NCI-H1105 treated with DMSO at 0.1 percent for 48 hours (cell line): ENCODE measurements at regions not wholly inside any gene's neighbourhood (a gene's known extent, or its start where the extent isn't known, plus 50 kb on each side); places are given as distances from the start of the nearest gene placed in this dataset.
A peak's percentile ranks its signal among the peaks of the same experiment; 100 is the strongest.

ENCODE experiments used
- DNase-seq: peaks from one replicate; lab custom pipeline; 2025; lab: John Stamatoyannopoulos, UW

DNA sequence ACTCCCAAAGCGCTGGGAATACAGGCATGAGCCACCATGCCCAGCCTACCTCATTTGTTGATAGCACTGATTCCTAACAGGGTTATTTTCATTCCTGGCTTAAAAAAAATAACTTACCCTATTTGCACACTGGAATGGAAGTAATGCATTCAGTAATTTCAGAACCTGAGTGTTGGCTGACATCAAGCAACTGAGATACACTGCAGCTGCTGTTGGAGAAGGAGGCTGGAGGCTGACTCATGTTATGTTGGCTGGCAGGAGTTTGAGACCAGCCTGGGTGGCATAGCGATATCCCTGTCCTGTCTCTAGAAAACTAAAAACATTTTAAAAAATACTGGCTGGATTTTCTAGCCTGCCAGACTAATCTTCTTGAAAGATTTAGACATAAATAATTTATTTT lies 385.1 kb upstream of the MEX3C start:
- no peak for DNase-seq

DNA sequence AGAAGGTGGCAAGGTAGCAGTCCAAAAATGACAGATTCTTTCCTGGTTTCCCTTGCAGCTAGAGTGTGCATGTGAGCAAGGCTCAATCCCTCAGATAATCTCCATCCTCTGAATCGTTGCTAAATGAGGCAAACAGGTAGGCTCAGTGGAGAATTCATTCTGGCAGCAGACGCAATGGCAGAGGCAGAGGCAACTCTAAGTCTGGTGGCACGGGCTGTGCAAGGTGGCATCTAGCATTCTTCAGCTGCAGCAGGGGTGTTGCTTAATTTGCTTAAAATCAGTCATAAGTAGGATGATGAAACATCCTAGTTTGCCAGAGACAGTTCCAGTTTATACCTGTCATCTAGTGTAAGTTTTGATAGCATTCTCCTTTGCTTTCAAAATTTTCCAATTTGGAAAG lies 391.1 kb upstream of the MEX3C start:
- DNase-seq: no peak

DNA sequence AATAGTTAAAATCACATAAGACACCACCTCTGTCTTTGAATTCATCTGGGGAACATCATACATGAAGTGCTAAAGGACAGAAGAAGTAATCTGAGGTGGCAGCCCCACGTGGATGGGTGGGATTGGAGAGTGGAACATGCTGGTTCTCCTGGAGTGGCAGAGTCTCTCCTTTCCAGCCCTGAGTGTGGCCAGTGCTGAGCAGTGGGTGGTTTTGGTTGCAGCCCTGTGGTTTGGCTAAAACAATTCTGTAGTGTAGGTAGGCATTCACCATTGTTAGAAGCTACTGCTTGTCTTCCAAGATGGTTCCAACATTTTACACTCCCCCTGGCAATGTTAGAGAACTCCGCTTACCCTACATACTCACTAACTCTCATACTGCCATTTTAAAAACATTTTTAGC lies 396.4 kb upstream of the MEX3C start:
- DNase-seq: no peak

DNA sequence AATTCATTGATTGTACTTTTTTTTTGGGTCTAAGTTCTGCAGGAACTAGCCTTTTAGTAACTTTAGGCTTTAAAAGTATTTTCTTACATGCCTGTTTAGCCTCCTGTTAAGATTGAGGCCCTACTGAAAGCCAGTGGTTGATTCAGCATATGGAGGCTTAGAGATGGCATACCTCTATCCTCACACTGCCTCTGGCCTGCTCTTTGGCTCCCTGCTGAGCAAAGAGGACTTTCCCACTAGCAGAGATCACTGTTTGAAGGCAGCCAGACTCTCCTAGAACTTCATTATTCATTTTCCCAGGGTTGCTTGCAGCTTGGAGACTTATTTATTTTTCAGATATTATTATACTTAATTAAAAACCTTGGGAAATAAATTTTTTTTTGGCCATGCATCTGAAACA lies 405.6 kb upstream of the MEX3C start:
- DNase-seq: no peak

DNA sequence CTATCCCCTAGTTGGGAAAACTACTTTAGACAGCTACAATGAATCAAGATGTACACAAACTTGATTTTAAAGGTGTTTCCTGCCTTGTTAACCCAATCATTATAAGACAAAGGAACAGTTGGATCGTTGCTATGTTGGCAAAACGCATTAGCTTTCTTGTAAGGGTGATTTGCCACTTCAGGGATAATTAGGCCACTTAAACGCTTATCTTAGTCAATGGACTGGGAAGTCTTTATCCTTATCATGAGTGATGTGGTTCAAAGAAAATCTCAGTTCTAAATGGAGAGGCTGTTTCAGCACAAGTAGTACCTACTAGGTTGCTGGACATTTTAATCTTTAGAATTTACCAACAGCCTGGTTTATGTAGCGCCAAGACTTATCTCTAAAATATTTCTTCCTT lies 406.1 kb upstream of the MEX3C start:
- peak; percentile 77 for DNase-seq

DNA sequence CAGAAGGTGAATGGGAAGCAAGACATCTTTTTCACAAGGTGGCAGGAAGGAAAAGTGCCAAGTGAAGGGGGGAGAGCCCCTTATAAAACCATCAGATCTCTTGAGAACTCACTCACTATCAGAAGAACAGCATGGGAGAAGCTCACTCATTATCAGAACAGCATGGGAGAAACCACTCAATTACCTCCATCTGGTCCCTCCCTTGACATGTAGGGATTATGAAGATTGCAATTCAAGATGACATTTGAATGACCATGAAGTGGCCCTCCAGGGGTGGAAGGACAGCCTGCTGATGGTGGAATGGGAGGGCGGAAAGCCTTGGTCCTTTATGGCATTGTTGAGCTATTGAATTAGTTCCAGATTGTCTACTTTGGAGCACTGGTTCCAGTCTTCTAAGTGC lies 413.0 kb upstream of the MEX3C start:
- DNase-seq: no peak

DNA sequence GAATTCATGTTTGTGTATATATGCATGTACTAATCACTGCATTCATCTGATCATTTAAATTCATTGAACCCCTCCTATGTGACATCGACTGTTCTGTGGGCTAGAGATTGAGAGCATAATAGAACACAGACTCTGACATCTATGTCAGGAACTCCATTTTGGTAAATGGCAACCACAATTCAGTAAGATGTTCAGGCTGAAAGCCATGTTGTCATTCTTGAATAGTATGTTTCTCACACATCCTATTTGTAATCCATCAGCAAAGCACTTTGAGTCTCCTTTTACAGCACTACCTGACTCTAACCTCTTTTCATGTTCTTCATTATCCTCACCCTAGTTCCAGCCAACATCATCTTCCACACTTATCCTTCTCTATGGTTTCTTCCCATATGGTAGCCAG lies 413.8 kb upstream of the MEX3C start:
- no peak for DNase-seq

DNA sequence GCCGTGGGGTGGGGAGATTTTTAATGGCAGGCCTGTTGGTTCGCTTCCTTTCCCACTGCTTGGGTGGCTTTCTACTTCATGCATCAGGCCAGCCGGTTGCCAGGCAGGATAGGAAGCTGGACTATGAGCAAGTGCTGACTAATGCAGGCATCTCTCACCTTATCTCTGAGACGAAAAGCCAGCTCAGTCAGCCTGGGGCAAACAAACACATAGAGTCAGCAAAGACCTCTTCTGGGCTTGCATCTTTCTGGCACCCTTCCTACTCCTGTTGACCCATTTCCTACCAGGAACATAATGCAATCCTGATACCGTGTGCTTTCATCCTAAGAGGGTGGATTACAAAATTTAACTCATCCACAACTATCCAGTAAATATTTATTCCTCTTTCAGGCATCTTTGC lies 416.6 kb upstream of the MEX3C start:
- DNase-seq: no peak

DNA sequence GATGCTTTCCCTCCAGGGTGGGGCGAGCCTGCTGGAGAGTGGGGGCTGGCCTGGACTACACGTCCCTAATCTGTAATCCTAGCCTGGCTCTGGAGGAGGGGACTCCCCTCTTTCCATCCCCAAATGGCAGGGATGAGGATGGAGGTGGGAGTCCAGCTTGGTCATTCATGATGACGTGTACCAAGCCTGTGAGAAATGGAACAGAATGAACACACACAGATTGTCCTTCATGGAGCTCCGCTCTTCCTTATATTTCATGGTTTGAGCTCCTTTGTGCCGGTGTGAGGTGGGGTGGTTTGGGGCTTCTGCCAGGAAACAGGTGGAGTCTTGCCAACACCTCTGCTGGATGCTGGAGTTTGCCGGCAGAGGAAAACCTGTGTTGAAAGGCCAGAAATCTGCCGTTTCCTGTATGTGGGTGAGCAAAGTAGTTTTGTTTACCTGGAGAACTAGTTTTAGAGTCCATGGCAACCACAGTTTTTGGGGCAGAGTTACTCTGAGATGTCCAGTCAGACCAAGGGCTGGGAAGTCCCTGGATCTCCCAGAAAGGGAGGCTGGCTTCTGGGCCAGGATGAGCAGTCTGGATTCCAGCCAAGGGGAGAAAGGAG lies 417.6 kb upstream of the MEX3C start:
- peak; percentile 80 for DNase-seq

DNA sequence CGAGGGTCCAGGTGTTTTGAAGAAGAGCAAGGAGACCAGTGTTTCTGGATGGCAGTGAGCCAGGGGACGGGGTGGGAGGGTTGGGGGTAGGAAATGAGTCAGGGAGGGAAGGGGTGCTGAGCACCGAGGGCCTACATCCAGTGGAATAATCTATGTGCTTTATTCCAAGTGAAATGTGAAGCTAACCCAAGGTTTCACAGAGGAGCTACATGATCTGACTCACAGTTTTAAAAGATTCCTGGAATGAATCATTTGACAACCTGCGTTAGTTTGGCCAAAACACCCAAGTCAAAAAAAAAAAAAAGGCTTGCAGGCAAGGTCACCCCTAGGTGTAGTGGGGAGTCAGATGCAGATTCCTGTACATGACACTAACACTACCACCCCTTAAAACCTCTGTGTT lies 419.7 kb upstream of the MEX3C start:
- no peak for DNase-seq

DNA sequence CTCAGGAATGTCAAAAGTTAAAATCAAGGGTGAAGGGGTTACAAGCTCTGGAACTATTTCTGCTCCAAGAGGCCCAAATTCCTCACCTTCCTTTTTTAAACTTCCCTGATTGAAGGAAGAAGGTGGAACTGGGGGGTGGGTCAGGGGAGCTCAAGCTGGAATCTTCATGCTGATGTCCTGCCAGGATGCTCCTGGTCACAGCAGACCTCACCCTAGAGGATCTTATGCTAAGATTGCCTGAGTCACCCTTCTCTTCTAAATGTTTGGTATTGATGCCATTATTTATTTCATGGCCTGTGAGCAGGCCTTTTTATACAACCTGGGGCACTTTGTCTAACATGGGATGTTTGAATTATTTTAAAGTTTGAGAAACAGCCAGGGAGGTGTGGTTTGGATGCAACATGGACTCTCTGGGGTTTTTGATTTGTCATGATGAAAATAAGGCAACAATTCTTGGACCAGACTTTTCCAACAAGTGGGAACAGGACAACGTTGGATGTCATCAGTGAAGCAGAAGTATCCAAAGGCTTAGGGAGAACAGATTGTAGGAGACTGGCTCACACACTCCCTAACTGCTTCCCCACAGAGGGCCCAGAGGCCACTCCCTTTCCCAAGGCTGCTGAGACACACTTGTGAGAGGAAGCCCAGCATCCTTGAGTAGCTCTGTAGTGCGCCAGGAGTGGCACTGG lies 420.2 kb upstream of the MEX3C start:
- no peak for DNase-seq

DNA sequence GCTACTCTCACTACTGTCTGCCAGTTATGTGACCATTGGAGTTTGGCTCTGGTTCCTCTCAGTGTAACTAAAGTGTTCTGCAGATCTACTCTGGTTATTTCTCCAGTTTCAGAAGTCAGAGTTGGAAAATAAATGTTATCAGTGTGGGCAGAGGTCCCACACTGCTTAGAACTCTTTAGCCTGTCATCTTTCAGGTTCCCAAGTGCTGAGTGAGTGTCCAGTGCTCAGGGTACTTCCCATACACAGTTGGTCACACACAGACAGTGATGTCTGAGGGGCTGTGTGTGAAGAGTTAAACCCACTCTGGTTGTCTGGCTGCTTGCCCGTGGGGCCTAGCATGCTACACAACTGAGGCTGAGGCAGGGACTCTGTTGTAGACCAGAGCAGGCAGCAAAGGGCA lies 421.8 kb upstream of the MEX3C start:
- DNase-seq: no peak

DNA sequence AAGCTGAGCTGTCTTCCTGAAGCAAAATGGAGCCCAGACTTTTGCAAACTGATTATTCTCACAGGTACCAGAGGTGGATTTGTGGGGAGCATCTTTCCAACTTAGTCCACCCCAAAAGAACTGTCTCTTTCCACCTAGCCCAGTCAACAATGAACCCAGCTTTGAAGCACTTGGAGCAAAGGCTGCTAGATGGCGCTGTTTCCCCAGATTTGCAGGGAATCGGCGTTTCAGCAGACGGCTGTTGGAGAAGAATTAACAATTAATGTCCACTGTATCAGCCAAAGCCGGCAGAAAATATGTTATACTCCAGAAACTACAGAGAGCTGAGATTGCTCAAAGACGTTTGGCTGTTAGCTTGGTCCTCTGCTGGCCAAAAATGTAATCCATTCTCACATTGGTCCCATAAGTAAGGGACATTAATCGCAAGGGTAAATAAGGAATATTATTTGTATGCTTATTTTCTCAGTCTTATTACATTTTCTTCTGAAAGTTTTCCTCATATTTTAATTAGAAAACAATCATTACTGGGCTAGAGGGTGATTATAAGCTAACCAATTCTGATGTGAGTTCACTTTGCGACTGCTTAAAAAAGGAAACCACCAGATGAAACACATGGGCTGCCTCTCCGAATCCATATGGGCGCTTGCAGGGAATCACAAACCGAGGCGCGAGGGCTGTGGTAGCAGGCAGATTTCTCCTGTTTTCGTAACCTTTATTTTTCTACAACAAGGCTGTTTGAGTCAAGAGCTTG lies 423.8 kb upstream of the MEX3C start:
- DNase-seq: peak; percentile 80

DNA sequence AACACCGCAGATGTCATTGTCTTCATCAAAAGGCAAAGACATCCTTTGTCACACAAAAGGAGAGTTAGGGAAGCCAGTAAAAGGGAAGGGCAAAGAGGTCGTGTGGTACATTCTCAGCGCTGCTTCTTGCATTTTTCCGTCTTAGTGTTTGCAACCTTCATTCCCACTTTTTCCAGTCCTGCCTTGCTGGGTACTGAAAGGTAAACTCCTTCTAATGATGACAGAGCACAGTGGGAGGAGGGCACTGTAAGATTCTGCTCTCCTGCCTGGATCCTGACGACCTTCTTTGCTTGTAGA lies 424.3 kb upstream of the MEX3C start:
- DNase-seq: no peak

DNA sequence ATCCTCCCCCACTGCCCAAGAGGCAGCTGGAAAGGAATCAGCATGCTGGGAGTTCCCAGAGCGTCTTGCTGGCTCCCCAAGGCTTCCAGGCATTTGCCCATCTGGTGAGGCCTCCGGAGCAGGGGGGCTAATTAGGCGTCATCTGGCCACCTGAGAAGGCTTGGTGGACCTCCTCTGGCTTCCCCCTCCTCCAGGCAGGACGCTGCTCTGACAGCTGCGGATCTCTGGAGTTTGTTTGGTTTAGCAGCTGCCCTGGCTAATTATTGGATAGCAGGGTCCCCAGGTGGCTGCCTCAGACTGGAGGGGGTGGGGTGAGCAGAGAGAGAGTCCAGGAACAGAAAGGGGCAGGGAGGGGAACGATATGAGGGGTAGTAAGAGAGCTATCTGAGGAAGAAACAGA lies 425.2 kb upstream of the MEX3C start:
- DNase-seq: peak; percentile 72

DNA sequence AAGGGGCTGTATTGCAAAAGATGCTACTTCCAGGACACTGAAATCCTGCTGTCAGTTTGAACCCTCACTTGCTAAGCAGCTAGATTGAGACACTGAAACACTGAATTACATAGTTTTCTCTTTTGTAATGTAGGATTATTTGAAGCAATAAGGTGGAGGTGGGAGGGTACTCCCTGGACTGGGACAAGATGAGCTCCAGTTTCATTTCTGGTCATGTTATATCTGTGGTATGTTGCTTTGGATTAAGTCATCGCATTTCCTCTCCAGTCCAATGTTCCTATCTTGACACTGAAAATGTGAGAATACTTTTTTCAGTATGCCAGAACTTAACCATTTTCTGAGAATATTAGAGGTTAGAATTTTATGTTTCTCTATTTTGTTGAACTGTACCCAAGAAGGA lies 426.2 kb upstream of the MEX3C start:
- DNase-seq: no peak

DNA sequence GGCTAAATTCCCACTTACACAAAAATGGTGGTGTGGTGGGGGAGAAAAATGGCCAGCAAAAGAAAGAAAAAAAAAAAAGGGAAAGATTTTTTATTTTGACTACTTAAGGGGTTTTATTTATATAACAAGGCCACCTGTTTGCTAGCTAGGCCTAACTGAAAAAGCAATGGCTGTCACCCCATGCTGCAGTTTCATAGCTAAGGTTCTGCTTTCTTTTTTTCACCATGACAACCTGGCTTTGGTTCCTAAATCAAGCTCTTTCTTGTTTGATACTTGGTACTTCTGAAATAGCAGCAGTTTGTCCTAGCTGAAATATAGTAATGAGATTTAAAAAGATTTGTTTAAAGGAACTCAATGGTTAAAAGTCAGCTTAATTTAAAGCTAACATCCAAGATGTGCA lies 433.2 kb upstream of the MEX3C start:
- DNase-seq: no peak

DNA sequence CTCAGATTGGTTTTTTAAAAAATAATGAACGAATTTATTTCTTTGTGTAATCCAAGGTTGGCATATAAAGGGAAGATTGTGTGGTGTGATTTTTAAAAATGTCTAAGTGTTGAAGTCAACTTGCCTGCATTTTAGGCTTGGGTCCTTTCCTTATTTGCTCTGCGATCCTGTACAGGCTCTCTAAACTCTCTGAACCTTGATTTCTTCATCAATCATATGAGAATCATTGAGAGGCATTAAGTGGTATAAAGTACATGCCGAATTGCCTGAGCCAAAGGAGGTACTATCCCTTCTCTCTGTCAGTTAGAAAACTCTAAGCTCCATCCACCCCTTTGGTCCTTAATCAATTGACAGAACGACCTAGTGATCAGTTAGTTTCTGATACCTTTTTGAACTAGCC lies 440.4 kb upstream of the MEX3C start:
- DNase-seq: no peak

DNA sequence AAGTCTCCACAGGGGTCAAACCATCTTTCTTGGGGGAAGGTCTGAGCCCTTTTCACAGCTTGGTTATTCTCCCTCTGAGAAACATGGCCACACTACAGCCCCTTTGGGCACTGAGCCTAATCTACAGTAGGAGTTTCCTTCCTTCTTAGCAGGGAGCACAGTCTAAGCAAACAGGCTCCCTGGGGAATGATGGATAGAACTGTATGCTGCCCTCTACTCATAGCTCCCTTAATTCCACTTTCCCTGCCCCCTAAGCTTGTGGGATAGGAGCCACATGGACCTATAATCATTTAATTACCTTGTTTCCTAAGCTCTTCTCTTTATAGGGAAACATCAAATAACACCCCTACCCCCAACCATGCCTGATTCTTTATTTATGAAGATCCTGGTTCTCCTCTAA lies 442.1 kb upstream of the MEX3C start:
- DNase-seq: no peak

DNA sequence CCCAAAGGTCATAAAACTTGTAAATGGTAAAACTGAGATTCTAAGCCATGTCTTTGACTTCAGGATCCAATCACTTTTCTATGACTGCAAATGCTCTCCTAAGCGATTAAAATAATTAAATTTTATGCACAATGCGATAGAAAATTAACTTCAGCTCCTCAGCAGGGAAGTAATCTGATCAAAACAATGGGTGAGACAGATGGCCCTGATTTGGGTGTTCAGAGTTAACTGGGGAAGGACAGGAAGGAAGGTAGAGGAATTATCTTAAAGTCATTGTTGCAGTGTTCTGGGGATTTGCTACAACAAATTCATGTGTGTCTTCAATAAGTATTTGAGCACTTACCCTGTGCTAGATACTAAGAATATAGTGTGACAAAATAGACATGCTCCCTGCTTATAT lies 446.0 kb upstream of the MEX3C start:
- no peak for DNase-seq

DNA sequence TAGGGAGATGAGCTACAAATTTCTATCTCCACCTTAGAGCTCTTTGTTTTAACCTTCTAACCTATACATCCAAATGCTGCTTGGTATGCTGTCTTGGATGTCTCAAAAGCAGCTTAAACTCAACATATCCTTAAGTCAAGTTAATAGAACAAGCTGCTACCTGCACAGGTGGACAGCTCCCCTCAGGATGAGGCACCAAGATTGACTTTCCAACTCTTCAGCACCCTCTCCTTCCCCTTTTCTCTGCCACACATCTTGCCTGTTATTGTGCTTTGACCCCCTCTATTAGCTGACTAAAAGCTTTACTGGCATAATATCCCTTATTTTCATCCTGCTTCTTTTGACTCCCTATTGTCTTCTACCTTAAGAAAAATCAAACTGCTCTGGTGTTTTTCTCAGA lies 448.1 kb upstream of the MEX3C start:
- DNase-seq: no peak

DNA sequence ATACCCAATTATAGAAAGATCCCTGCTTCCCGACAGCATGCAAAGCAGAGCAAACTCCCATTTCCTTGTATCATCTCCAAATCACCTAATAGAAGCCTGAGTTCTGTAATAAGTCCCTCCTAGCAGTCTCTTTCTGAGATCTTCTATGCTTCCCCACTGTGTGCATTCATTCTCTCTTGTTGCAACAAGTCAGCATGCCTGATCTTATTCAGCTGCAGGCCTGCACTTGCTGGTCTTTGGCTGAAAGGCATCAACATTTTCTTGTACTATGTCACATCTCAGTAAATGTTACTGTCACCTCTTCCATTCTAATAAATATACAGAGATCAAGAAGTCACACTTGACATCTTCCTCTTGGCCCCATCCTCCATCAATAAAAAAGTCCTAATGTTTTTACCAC lies 449.9 kb upstream of the MEX3C start:
- no peak for DNase-seq

DNA sequence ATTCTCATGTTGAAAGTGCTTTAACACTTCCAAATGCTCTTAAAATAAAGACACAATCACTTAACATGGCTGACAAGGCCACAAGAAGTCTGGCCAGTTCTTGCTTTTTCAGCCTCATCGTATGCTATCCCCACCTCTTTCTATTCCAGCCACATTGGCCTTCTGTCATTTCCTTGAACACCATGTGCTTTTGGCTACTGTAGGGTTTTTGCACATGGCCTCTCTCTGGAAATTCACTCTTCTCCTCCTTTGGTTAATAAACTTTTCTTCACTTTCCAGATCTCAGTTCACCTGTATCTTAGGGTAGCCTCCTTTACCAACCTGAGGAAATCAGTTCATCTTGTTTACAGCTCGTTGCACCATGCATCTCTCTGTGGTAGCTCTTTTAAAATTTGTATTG lies 450.5 kb upstream of the MEX3C start:
- DNase-seq: no peak

DNA sequence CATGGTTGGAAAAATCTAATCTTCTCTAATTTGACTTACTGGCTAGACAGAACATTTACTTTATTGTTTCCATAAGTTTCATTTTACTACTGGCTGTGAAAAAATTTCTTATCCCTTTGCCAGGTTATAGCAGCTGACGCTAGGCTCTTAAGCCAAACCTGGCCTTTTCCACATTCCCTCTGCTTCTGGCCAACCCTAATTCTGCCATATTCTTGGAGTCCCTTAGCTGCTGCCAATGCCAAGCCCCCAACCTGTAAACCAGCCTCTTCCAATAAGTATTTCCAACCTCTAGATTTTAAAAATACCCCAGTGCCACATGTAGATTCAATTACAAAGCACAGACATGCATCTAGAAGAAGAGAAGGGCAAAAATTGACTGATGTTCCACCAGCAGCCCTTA lies 452.3 kb upstream of the MEX3C start:
- DNase-seq: no peak
